ENCODE measurements at regions not wholly inside any gene's neighbourhood (a gene's known extent, or its start where the extent isn't known, plus 50 kb on each side); places are given as distances from the start of the nearest gene placed in this dataset.

DNA sequence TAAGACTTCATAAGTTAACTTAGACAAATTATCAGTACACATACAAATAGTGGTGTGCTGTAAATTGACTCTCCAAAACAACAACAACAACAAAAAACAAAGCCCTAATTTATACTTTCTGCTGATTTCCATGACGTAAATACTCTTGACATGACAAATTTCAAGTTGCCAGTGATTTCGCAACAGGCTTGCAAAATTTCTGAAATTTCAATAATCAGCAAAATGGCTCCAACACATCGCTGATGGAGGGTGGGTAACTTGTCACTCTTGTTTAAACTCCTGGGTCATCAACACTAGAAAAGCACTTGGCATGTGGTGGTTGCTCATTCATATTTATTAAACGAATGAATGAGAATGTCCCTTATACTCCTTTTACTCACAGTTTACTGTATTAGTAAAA, 205.2 kb upstream of the SATB1 start:
- no peak for TF ChIP-seq ZFX (IDR thresholded peaks at IDR 0.05; ENCODE audit: borderline replicate concordance)
- TF ChIP-seq, protein P1, sequence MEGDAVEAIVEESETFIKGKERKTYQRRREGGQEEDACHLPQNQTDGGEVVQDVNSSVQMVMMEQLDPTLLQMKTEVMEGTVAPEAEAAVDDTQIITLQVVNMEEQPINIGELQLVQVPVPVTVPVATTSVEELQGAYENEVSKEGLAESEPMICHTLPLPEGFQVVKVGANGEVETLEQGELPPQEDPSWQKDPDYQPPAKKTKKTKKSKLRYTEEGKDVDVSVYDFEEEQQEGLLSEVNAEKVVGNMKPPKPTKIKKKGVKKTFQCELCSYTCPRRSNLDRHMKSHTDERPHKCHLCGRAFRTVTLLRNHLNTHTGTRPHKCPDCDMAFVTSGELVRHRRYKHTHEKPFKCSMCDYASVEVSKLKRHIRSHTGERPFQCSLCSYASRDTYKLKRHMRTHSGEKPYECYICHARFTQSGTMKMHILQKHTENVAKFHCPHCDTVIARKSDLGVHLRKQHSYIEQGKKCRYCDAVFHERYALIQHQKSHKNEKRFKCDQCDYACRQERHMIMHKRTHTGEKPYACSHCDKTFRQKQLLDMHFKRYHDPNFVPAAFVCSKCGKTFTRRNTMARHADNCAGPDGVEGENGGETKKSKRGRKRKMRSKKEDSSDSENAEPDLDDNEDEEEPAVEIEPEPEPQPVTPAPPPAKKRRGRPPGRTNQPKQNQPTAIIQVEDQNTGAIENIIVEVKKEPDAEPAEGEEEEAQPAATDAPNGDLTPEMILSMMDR (IDR thresholded peaks at IDR 0.05) = no peak
- H3K27ac ChIP-seq = no peak overlapping the region

DNA sequence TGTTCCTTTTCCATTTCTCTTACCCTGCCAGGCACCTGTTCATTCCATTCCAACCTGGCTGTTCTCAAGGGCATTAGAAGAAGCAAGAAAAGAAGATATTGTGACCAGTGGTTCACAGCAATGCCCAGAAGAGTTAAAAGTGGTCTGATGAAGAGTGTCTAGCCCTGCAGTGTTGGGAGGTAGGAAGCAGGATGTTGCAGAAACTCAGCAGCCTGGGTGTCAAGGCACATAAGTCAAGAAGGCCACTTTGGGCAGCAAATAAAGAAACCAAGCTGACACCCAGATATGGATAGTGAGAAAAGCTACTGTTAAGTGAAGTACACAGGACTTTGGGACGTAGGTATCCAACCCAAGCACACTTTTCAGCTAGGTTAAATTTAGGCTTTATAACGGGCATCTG, 199.9 kb upstream of the SATB1 start:
- TF ChIP-seq, protein P1 (IDR thresholded peaks at IDR 0.05) = no peak
- TF ChIP-seq ZFX (IDR thresholded peaks at IDR 0.05; ENCODE audit: borderline replicate concordance) = no peak
- H3K27ac ChIP-seq = no peak overlapping the region

DNA sequence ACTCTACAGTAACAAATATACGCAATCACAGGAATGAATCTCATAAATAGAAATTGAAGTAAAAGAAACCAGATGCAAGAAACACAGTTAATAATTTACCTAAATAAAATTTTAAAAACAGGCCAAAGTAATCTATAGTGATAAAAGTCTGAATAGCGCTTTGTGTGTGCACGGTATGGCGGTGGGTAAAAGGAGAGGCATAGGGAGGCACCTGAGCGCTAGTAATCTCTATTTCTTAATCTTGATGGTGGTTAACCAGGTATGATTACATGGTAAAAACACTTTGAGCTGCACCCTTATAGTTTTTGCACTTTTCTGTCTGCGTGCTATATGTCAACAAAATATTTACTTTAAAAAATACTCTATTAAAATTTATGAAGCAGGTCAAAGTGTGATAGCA, 198.1 kb upstream of the SATB1 start:
- no peak overlapping the region for H3K27ac ChIP-seq

GRCh38 chr3:18618723-18619122, 193.6 kb upstream of the SATB1 start:
- TF ChIP-seq, protein P1 (IDR thresholded peaks at IDR 0.05) = no peak
- TF ChIP-seq ZFX (IDR thresholded peaks at IDR 0.05; ENCODE audit: borderline replicate concordance) = no peak
- H3K27ac ChIP-seq = no peak overlapping the region

More for the DNA sequence above, 198.1 kb upstream of the SATB1 start:
- TF ChIP-seq ZFX (IDR thresholded peaks at IDR 0.05; ENCODE audit: borderline replicate concordance) = no peak
- TF ChIP-seq, protein P1 (IDR thresholded peaks at IDR 0.05) = no peak

DNA sequence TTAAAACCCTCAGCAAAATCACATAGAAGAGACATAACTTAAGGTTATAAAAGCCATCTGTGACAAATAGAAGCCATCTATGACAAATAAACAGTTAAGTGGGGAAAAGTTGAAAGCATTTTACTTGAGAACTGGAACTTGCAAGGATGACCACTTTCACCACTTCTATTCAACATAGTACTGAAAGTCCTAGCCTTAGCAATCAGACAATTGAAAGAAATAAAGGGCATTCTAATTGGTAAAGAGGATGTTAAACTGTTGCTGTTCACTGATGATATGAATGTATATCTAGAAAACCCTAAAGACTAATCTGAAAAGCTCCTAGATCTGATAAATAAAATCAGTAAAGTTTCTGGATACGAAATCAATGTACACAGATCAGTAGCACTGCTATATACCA, 186.9 kb upstream of the SATB1 start:
- TF ChIP-seq ZFX (IDR thresholded peaks at IDR 0.05; ENCODE audit: borderline replicate concordance) = no peak

DNA sequence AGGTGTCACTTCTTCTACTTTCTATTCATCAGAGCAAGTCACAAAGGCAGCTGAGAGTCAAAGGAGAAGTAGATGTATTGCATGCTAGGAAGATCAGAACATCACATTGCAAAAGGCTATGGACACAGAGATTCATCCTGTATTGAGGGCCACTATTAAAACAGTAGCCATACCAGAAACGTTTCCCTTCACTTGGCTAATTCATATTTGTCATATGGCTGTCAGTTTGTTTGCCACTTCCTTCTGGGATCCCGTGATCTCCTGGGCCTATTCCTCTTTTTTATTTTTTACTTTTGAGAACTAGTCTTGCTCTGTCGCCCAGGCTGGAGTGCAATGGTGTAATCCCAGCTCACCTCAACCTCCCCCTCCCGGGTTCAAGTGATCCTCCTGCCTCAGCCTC, 184.0 kb upstream of the SATB1 start:
- no peak for TF ChIP-seq ZFX (IDR thresholded peaks at IDR 0.05; ENCODE audit: borderline replicate concordance)
- TF ChIP-seq, protein P1 (IDR thresholded peaks at IDR 0.05) = no peak
- no peak overlapping the region for H3K27ac ChIP-seq

More for the DNA sequence above, 186.9 kb upstream of the SATB1 start:
- no peak overlapping the region for H3K27ac ChIP-seq

DNA sequence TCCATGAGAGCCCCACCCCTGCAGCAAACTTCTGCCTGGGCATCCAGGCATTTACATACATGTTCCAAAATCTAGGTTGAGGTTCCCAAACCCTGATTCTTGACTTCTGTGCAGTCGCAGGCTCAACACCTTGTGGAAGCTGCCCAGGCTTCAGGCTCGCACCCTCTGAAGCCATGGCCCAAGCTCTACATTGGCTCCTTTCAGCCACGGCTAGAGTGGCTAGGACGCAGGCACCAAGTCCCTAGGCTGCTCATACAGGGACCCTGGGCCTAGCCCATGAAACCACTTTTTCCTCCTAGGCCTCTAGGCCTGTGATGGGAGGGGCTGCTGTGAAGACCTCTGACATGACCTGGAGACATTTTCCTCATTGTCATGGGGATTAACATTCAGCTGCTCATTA, 172.8 kb upstream of the SATB1 start:
- no peak for TF ChIP-seq ZFX (IDR thresholded peaks at IDR 0.05; ENCODE audit: borderline replicate concordance)
- TF ChIP-seq, protein P1 (IDR thresholded peaks at IDR 0.05) = no peak
- H3K27ac ChIP-seq = no peak overlapping the region

GRCh38 chr3:18593231-18593630, 168.1 kb upstream of the SATB1 start:
- no peak for TF ChIP-seq ZFX (IDR thresholded peaks at IDR 0.05; ENCODE audit: borderline replicate concordance)
- TF ChIP-seq, protein P1 (IDR thresholded peaks at IDR 0.05) = no peak
- H3K27ac ChIP-seq = no peak overlapping the region
